GM12872 (cell line): ENCODE measurements at regions not wholly inside any gene's neighbourhood (a gene's known extent, or its start where the extent isn't known, plus 50 kb on each side); places are given as distances from the start of the nearest gene placed in this dataset.

ENCODE experiments used
- TF ChIP-seq, protein P1 (sequence below): IDR thresholded peaks from 3 replicates; pipeline ENCODE4 v1.5.1; 2011; ENCODE audit warnings: low read depth, mild to moderate bottlenecking, low read length, moderate library complexity; ENCODE audit not compliant: insufficient read depth

DNA sequence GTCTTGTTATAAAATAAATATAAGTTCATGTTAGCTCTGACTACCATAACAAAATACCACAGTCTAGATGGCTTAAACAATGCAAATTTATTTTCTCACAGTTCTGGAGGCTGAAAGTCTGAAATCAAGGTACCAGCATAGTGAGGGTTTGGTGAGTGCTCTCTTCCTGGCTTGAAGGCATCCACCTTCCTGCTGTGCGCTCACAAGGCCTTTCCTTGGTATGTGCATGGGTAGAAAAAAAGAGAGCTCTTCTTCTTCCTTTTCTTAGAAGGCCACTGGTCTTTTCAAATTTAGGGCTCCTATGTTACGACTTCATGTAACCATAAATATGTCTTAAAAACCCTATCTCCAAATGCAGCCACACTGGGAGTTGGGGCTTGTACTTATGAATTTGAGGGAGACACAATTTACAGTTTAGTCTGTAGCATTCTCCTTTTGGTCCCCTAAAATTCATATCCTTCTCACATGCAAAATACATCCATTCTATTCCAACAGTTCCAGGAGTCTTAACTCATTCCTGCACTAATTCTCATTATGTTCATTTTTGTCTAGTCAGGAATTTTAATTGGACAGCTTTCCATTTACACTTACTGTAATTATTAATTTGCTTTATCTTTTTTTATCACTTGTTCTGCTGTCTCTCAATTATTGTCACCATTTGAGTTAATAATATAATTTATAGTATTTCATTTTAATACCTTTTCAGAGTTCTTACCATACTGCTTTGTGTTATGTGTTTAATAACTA lies 381.9 kb upstream of the EPHA7 start:
- TF ChIP-seq, protein P1, sequence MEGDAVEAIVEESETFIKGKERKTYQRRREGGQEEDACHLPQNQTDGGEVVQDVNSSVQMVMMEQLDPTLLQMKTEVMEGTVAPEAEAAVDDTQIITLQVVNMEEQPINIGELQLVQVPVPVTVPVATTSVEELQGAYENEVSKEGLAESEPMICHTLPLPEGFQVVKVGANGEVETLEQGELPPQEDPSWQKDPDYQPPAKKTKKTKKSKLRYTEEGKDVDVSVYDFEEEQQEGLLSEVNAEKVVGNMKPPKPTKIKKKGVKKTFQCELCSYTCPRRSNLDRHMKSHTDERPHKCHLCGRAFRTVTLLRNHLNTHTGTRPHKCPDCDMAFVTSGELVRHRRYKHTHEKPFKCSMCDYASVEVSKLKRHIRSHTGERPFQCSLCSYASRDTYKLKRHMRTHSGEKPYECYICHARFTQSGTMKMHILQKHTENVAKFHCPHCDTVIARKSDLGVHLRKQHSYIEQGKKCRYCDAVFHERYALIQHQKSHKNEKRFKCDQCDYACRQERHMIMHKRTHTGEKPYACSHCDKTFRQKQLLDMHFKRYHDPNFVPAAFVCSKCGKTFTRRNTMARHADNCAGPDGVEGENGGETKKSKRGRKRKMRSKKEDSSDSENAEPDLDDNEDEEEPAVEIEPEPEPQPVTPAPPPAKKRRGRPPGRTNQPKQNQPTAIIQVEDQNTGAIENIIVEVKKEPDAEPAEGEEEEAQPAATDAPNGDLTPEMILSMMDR = no peak

DNA sequence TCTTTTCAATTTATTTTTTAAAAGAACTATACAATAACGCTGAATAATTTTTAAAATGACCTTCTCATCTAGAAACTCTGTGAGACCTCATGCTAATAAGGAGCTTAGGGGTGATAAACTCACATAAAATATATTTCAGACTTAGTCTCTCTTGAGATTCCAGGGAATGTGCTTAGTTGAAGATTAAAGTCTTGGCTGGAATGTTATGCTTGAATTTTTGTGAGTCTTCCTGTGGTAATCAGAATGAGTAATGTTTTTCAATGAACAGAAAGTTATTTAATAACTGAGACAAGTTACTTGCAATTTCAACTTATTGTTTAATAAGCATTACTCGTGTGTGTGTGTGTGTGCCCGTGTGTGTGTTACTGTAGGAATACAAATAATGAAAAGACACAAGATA lies 379.9 kb upstream of the EPHA7 start:
- TF ChIP-seq, protein P1 = no peak

DNA sequence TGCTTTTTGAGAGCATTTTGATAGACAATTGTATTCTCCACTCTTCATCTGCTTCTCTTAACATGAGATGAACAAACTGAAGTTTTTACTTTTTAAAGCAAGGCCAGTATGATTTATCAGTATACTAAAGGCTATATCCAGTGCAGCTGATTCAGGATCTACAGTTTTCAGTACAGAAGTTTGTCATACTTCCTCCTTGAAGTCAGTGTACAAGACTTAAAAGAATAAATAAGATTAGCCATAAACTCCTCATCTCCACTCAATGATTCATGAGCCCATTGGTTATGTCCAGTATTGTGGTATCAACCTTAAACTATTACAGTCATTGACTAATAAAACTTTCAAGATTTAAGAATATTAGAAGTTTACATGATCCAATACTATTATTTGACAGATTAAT lies 374.8 kb upstream of the EPHA7 start:
- TF ChIP-seq, protein P1 = no peak

DNA sequence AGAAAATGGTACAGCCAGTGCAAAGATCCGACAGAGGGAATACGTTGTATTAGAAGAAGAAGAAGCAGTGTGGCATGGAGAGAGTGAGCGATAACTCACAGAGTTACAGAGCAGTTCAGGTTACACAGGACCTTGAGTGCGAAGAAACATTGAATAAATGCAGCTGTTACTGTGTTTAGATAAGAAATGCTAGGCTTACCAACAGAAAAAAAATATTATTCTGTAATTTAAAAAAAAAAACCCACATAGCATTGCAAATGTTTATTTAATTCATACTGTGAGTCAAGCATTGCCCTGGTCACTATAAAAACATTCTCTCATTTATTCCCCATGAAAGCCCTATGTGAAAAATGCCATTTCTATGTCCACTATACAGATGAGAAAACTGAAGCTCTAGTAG lies 373.4 kb upstream of the EPHA7 start:
- TF ChIP-seq, protein P1 = no peak

GRCh38 chr6:93790981-93791380 lies 371.6 kb upstream of the EPHA7 start:
- TF ChIP-seq, protein P1 = no peak

DNA sequence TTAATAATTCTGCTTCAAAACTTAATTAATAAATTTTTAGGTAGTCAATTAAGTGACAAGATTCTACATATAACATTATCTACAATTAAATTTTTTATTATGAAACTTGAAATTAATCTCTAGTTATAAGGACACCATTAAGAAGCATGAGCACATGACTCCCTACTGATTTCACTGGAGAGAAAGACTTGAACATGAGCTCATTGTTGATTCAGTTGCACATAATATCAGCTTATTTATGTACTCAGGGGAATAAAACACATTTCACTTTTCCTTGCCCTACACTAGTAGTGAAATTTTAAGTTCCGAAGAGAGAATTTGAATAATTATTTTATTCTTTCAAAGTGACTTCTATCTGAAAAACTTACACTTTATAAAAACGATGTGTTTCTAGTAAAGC lies 370.2 kb upstream of the EPHA7 start:
- TF ChIP-seq, protein P1 = no peak

GRCh38 chr6:93787841-93788240 lies 368.5 kb upstream of the EPHA7 start:
- TF ChIP-seq, protein P1 = no peak
